Stomach (tissue), 4 donors: ENCODE measurements at regions not wholly inside any gene's neighbourhood (a gene's known extent, or its start where the extent isn't known, plus 50 kb on each side); places are given as distances from the start of the nearest gene placed in this dataset.

ENCODE experiments used
- POLR2A ChIP-seq, 4 donors: fragments of 450-650 bp; IDR thresholded peaks; one replicate each; pipeline ENCODE4 v1.6.1; 2016; ENCODE audit warnings: antibody characterized with exemption in 4 of 4, control low read depth in 2 of 4, mild to moderate bottlenecking in 1 of 4, moderate library complexity in 1 of 4
- POLR2AphosphoS5 ChIP-seq, 3 donors: sonication (generic); formaldehyde crosslinking; IDR thresholded peaks; one replicate each; pipeline ENCODE4 v1.6.1; 2016; ENCODE audit warnings: antibody characterized with exemption in 3 of 3
- TF ChIP-seq, protein P1 (sequence below), 7 experiments: fragments of 450-650 bp in 4 of 7; fragments of 200-600 bp in 3 of 7; sonication (generic) in 3 of 7; IDR thresholded peaks; one replicate each; pipeline ENCODE4 v1.5.1; 2016 to 2019; ENCODE audit warnings: antibody characterized with exemption in 7 of 7, control low read depth in 2 of 7, mild to moderate bottlenecking in 1 of 7

DNA sequence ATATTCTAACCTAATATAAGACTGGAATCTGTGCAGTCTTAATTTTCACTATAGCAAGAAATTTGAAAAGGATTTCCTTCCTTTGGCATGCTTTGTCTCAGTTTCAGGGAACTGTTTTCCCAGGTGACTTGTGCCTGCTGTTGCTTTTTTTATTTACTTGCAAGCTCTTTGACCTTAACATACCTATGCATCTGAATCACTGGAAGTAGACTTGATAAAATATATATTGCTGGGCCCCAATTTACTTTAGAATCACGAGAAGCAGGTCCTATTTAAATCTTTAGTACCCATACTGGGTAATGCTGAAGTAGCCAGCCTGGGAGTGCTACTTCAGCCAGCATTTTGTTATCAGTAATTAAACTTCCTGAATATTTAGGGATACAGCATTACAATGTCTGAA is 257.9 kb upstream of the ALCAM start:
- TF ChIP-seq, protein P1, sequence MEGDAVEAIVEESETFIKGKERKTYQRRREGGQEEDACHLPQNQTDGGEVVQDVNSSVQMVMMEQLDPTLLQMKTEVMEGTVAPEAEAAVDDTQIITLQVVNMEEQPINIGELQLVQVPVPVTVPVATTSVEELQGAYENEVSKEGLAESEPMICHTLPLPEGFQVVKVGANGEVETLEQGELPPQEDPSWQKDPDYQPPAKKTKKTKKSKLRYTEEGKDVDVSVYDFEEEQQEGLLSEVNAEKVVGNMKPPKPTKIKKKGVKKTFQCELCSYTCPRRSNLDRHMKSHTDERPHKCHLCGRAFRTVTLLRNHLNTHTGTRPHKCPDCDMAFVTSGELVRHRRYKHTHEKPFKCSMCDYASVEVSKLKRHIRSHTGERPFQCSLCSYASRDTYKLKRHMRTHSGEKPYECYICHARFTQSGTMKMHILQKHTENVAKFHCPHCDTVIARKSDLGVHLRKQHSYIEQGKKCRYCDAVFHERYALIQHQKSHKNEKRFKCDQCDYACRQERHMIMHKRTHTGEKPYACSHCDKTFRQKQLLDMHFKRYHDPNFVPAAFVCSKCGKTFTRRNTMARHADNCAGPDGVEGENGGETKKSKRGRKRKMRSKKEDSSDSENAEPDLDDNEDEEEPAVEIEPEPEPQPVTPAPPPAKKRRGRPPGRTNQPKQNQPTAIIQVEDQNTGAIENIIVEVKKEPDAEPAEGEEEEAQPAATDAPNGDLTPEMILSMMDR (IDR thresholded peaks at IDR 0.05): no peak
- TF ChIP-seq POLR2AphosphoS5 (IDR thresholded peaks at IDR 0.05): no peak
- no peak for TF ChIP-seq POLR2A (IDR thresholded peaks at IDR 0.05)
